ENCODE measurements at regions not wholly inside any gene's neighbourhood (a gene's known extent, or its start where the extent isn't known, plus 50 kb on each side); places are given as distances from the start of the nearest gene placed in this dataset.

DNA sequence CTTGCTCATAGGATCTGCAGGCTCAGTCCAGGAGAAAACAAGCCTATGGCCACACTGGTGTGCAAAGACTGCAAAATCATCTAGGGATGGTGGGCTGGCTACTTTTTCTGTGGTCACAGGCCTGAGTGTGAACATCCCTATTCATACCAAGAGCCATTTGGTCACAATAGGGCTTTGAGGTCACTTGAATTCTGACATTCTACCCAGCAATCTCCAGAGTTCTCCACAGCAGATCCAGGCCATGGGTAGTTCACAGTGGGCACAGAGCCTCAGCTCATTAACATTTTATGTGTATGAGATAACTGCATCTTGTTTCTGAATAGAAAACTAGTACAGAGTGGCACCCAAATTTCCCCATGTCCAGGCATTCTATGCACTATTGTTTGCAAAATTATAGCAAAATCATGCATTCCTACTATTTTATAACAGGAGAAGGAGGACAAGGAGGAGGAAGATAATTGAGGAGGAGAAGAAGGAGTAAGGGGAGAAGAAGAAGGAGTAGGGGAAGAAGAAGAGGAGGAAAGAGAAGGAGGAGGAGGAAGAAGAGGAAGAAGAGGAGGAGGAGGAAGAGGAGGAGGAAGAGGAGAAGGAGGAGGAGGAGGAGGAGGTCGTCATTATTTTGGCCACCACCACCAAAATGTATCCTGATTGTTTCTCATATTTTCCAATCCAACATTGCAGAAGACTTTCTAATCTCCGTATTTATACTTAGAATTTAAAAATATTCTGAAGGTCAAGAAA, 129.0 kb downstream of the SEMA6D start:
- TF ChIP-seq ZFP3 (CRISPR knock-in tag; IDR thresholded peaks at IDR 0.05) (no peak), CSRNP3 (CRISPR knock-in tag; IDR thresholded peaks at IDR 0.05) (no peak), ARNTL (CRISPR knock-in tag; IDR thresholded peaks at IDR 0.05; ENCODE audit: borderline replicate concordance, low read depth) (no peak), POU6F1 (CRISPR knock-in tag; IDR thresholded peaks at IDR 0.05; ENCODE audit: borderline replicate concordance, low read depth) (no peak), PATZ1 (CRISPR knock-in tag; IDR thresholded peaks at IDR 0.05; ENCODE audit: borderline replicate concordance) (no peak), TCF4 (CRISPR knock-in tag; IDR thresholded peaks at IDR 0.05; ENCODE audit: borderline replicate concordance) (no peak), ISL1 (CRISPR knock-in tag; IDR thresholded peaks at IDR 0.05) (no peak), ZFP30 (CRISPR knock-in tag; IDR thresholded peaks at IDR 0.05) (no peak)
- TF ChIP-seq, protein P1, sequence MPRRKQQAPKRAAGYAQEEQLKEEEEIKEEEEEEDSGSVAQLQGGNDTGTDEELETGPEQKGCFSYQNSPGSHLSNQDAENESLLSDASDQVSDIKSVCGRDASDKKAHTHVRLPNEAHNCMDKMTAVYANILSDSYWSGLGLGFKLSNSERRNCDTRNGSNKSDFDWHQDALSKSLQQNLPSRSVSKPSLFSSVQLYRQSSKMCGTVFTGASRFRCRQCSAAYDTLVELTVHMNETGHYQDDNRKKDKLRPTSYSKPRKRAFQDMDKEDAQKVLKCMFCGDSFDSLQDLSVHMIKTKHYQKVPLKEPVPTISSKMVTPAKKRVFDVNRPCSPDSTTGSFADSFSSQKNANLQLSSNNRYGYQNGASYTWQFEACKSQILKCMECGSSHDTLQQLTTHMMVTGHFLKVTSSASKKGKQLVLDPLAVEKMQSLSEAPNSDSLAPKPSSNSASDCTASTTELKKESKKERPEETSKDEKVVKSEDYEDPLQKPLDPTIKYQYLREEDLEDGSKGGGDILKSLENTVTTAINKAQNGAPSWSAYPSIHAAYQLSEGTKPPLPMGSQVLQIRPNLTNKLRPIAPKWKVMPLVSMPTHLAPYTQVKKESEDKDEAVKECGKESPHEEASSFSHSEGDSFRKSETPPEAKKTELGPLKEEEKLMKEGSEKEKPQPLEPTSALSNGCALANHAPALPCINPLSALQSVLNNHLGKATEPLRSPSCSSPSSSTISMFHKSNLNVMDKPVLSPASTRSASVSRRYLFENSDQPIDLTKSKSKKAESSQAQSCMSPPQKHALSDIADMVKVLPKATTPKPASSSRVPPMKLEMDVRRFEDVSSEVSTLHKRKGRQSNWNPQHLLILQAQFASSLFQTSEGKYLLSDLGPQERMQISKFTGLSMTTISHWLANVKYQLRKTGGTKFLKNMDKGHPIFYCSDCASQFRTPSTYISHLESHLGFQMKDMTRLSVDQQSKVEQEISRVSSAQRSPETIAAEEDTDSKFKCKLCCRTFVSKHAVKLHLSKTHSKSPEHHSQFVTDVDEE (CRISPR knock-in tag; IDR thresholded peaks at IDR 0.05) = no peak

Data from SK-N-SH treated with all-trans-retinoic acid at 6 μM for 48 hours (cell line).